ENCODE measurements at regions not wholly inside any gene's neighbourhood (a gene's known extent, or its start where the extent isn't known, plus 50 kb on each side); places are given as distances from the start of the nearest gene placed in this dataset.

- TF ChIP-seq POLR2A (IDR thresholded peaks at IDR 0.05) (no peak), POLR2AphosphoS5 (IDR thresholded peaks at IDR 0.05) (no peak), CTCF (IDR thresholded peaks at IDR 0.05) (no peak)
Observed at GRCh38 chr4:114349543-114350175, 248.9 kb upstream of the UGT8 start.

Measured in upper lobe of left lung (tissue), 4 donors.